H9 (cell line): ENCODE measurements at regions not wholly inside any gene's neighbourhood (a gene's known extent, or its start where the extent isn't known, plus 50 kb on each side); places are given as distances from the start of the nearest gene placed in this dataset.

Experiments used
- DNase-seq: peaks from one replicate; pipeline ENCODE4 v3.0.0-alpha.2; 2017
- H2AFZ ChIP-seq: one replicate; pipeline ENCODE4 v1.6.1; 2013; ENCODE audit warnings: mild to moderate bottlenecking, low read length, control low read depth, moderate library complexity
- H2AK5ac ChIP-seq: 2 replicates; pipeline ENCODE4 v1.6.1; 2013; ENCODE audit warnings: low read length, control low read depth, mixed read lengths; ENCODE audit not compliant: insufficient read length
- H2BK120ac ChIP-seq: one replicate; pipeline ENCODE4 v1.6.1; 2013; ENCODE audit warnings: low read depth, mild to moderate bottlenecking, low read length, control low read depth, inconsistent platforms; ENCODE audit not compliant: poor library complexity, severe bottlenecking
- H2BK12ac ChIP-seq: 2 replicates; pipeline ENCODE4 v1.6.1; 2013; ENCODE audit warnings: low read length, control low read depth, mixed read lengths, low read depth; ENCODE audit not compliant: insufficient read length
- H2BK15ac ChIP-seq: 2 replicates; pipeline ENCODE4 v1.6.1; 2013; ENCODE audit warnings: low read depth, low read length, control low read depth
- H2BK20ac ChIP-seq: one replicate; pipeline ENCODE4 v1.6.1; 2013; ENCODE audit warnings: low read depth, mild to moderate bottlenecking, low read length, control low read depth, inconsistent platforms; ENCODE audit not compliant: poor library complexity, severe bottlenecking
- H2BK5ac ChIP-seq: 2 replicates; pipeline ENCODE4 v1.6.1; 2013; ENCODE audit warnings: low read length, control low read depth, mixed read lengths; ENCODE audit not compliant: insufficient read length
- H3K14ac ChIP-seq: 2 replicates; pipeline ENCODE4 v1.6.1; 2013; ENCODE audit warnings: low read length, control low read depth; ENCODE audit not compliant: insufficient read depth
- H3K18ac ChIP-seq: 2 replicates; pipeline ENCODE4 v1.6.1; 2013; ENCODE audit warnings: low read depth, mild to moderate bottlenecking, mixed read lengths, low read length, control low read depth; ENCODE audit not compliant: insufficient read length
- H3K23ac ChIP-seq: 2 replicates; pipeline ENCODE4 v1.6.1; 2013; ENCODE audit warnings: low read length, control low read depth, mixed read lengths, low read depth; ENCODE audit not compliant: insufficient read length
- H3K23me2 ChIP-seq: 2 replicates; pipeline ENCODE4 v1.6.1; 2013; ENCODE audit warnings: low read depth, mild to moderate bottlenecking, mixed read lengths, low read length, control low read depth; ENCODE audit not compliant: insufficient read length, poor library complexity, severe bottlenecking
- H3K27ac ChIP-seq: 2 replicates; pipeline ENCODE4 v1.5.1; 2013; ENCODE audit warnings: low read length, control low read depth, mixed read lengths, low read depth; ENCODE audit not compliant: insufficient read length
- H3K27me3 ChIP-seq: 2 replicates; pipeline ENCODE4 v1.6.1; 2013; ENCODE audit warnings: low read length, control low read depth, inconsistent platforms; ENCODE audit not compliant: insufficient read depth
- H3K4ac ChIP-seq: 2 replicates; pipeline ENCODE4 v1.6.1; 2013; ENCODE audit warnings: low read depth, mild to moderate bottlenecking, control low read depth, inconsistent platforms, low read length, moderate library complexity
- H3K4me1 ChIP-seq: 2 replicates; pipeline ENCODE4 v1.6.1; 2013; ENCODE audit warnings: low read length, control low read depth, inconsistent platforms; ENCODE audit not compliant: insufficient read depth
- H3K4me2 ChIP-seq: 2 replicates; pipeline ENCODE4 v1.6.1; 2013; ENCODE audit warnings: low read length, control low read depth, mixed read lengths; ENCODE audit not compliant: insufficient read length, insufficient read depth
- H3K56ac ChIP-seq: 2 replicates; pipeline ENCODE4 v1.6.1; 2013; ENCODE audit warnings: low read depth, mild to moderate bottlenecking, mixed read lengths, low read length, control low read depth; ENCODE audit not compliant: insufficient read length
- H3K79me1 ChIP-seq: 2 replicates; pipeline ENCODE4 v1.6.1; 2013; ENCODE audit warnings: low read depth, mild to moderate bottlenecking, moderate library complexity, low read length, control low read depth, inconsistent platforms; ENCODE audit not compliant: insufficient read depth, poor library complexity, severe bottlenecking
- H3K79me2 ChIP-seq: 2 replicates; pipeline ENCODE4 v1.6.1; 2013; ENCODE audit warnings: low read length, control low read depth, inconsistent platforms; ENCODE audit not compliant: insufficient read depth
- H3K9ac ChIP-seq: 2 replicates; pipeline ENCODE4 v1.6.1; 2013; ENCODE audit warnings: low read length, control low read depth, mixed read lengths; ENCODE audit not compliant: insufficient read length; ENCODE audit errors: extremely low read depth
- H3K9me3 ChIP-seq: one replicate; pipeline ENCODE4 v1.6.1; 2013; ENCODE audit warnings: low read depth, low read length, inconsistent platforms; ENCODE audit not compliant: control insufficient read depth
- H3T11ph ChIP-seq: one replicate; pipeline ENCODE4 v1.6.1; 2013; ENCODE audit warnings: mild to moderate bottlenecking, low read length, control low read depth, inconsistent platforms
- H4K20me1 ChIP-seq: one replicate; pipeline ENCODE4 v1.6.1; 2013; ENCODE audit not compliant: control insufficient read depth, insufficient read length, insufficient read depth
- H4K5ac ChIP-seq: 2 replicates; pipeline ENCODE4 v1.6.1; 2013; ENCODE audit warnings: low read depth, mild to moderate bottlenecking, mixed read lengths, low read length, control low read depth; ENCODE audit not compliant: insufficient read length
- H4K8ac ChIP-seq: replicated peaks from 2 replicates; pipeline ENCODE4 v1.6.1; 2013; ENCODE audit warnings: low read length, control low read depth, mixed read lengths, low read depth; ENCODE audit not compliant: insufficient read length
- H4K91ac ChIP-seq: 2 replicates; pipeline ENCODE4 v1.6.1; 2013; ENCODE audit warnings: low read depth, mild to moderate bottlenecking, moderate library complexity, mixed read lengths, low read length, control low read depth; ENCODE audit not compliant: insufficient read length
- H3K27ac Mint-ChIP-seq, 3 experiments: 2 replicates in 2 of 3; 3 replicates in 1 of 3; pipeline ENCODE4 v1.8.0; 2020 to 2021; ENCODE audit warnings: mixed read lengths in 3 of 3, mild to moderate bottlenecking in 1 of 3, moderate library complexity in 1 of 3
- H3K27me3 Mint-ChIP-seq: 2 replicates; pipeline ENCODE4 v1.8.0; 2021; ENCODE audit warnings: low read depth, mild to moderate bottlenecking, moderate library complexity, mixed read lengths
- H3K36me3 Mint-ChIP-seq, 3 experiments: 2 replicates in 2 of 3; 3 replicates in 1 of 3; pipeline ENCODE4 v1.8.0; 2020 to 2021; ENCODE audit warnings: low read depth in 3 of 3, mixed read lengths in 3 of 3; ENCODE audit not compliant: insufficient read depth in 1 of 3
- H3K4me1 Mint-ChIP-seq, 2 experiments: 2 replicates each; pipeline ENCODE4 v1.8.0; 2020; ENCODE audit warnings: mixed read lengths in 2 of 2
- H3K4me3 Mint-ChIP-seq, 2 experiments: 2 replicates in 1 of 2; 3 replicates in 1 of 2; pipeline ENCODE4 v1.8.0; 2020 to 2021; ENCODE audit warnings: mild to moderate bottlenecking in 2 of 2, mixed read lengths in 2 of 2, moderate library complexity in 1 of 2
- H3K9me3 Mint-ChIP-seq, 2 experiments: 2 replicates in 1 of 2; 3 replicates in 1 of 2; pipeline ENCODE4 v1.8.0; 2020; ENCODE audit warnings: mild to moderate bottlenecking in 2 of 2, mixed read lengths in 2 of 2, moderate library complexity in 1 of 2
- WGBS: extraction: QIAGEN DNeasy Blood & Tissue Kit; methylation state at CpG from one replicate; pipeline ENCODE4 v1.1.7; 2013; ENCODE audit warnings: missing lambda C conversion rate, low lambda C conversion rate, mixed read lengths; ENCODE audit not compliant: insufficient read length; ENCODE audit errors: extremely low coverage; 5-methylcytosine and 5-hydroxymethylcytosine counted together
- TF ChIP-seq, protein P1 (sequence below): fragments of 200-600 bp; sonication (generic); conservative IDR thresholded peaks from 3 replicates; pipeline ENCODE4 v1.8.0; 2021; ENCODE audit warnings: antibody characterized with exemption, mild to moderate bottlenecking

DNA sequence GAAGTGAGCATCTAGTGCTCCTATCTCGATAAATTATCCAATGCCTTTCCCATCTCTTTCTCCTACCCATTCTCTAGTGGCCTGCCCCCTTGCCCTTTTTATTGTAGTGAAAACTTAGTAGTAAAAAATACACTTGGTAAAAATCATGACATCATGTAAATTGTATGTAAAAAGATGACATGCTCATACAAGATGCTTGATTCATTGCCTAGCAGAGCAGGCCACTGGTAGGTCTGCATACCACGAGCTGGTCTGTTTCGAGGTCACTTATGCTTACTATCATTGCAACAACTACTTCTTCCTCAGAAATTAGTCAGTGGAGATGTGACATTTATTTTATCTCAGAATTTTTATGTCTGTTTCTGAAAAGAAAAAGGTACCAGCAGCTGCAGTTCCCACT lies 177.3 kb downstream of the C9orf152 start:
- Mint-ChIP-seq H3K4me1 (peaks cover 16 to 26% of the 10 kb centered on the region in 2 experiments), H3K9me3 (no peaks in the 10 kb centered on the region), H3K27me3 (no peaks in the 10 kb centered on the region), H3K27ac (no peak overlapping the region), H3K4me3 (no peak overlapping the region), H3K36me3 (no peaks in the 10 kb centered on the region)
- H3K14ac ChIP-seq = no peak overlapping the region
- no peak for DNase-seq
- no peak overlapping the region for H2AK5ac ChIP-seq
- no peak overlapping the region for H3K23ac ChIP-seq
- H3K4me2 ChIP-seq = no peak overlapping the region
- no peak overlapping the region for H3K4ac ChIP-seq
- H2BK12ac ChIP-seq = no peak overlapping the region
- H3K9me3 ChIP-seq = no peaks in the 10 kb centered on the region
- TF ChIP-seq, protein P1, sequence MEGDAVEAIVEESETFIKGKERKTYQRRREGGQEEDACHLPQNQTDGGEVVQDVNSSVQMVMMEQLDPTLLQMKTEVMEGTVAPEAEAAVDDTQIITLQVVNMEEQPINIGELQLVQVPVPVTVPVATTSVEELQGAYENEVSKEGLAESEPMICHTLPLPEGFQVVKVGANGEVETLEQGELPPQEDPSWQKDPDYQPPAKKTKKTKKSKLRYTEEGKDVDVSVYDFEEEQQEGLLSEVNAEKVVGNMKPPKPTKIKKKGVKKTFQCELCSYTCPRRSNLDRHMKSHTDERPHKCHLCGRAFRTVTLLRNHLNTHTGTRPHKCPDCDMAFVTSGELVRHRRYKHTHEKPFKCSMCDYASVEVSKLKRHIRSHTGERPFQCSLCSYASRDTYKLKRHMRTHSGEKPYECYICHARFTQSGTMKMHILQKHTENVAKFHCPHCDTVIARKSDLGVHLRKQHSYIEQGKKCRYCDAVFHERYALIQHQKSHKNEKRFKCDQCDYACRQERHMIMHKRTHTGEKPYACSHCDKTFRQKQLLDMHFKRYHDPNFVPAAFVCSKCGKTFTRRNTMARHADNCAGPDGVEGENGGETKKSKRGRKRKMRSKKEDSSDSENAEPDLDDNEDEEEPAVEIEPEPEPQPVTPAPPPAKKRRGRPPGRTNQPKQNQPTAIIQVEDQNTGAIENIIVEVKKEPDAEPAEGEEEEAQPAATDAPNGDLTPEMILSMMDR = no peak
- H2BK20ac ChIP-seq = no peak overlapping the region
- no peaks in the 10 kb centered on the region for H4K20me1 ChIP-seq
- H3K4me1 ChIP-seq = peaks cover 3% of the 10 kb centered on the region; the same call in 1 of the 2 replicates
- H3K18ac ChIP-seq = no peak overlapping the region
- no peak overlapping the region for H4K8ac ChIP-seq
- H3K79me1 ChIP-seq = no peaks in the 10 kb centered on the region
- no peak overlapping the region for H2BK15ac ChIP-seq
- no peak overlapping the region for H4K91ac ChIP-seq
- H4K5ac ChIP-seq = no peak overlapping the region
- no peaks in the 10 kb centered on the region for H3K79me2 ChIP-seq
- H3K23me2 ChIP-seq = no peaks in the 10 kb centered on the region
- H3T11ph ChIP-seq = no peak overlapping the region
- H3K56ac ChIP-seq = no peak overlapping the region
- no peak overlapping the region for H2AFZ ChIP-seq
- no peaks in the 10 kb centered on the region for H3K27me3 ChIP-seq
- no peak overlapping the region for H3K9ac ChIP-seq
- no peak overlapping the region for H2BK120ac ChIP-seq
- WGBS = no CpG with 5 or more reads among the region's 3 CpGs
- H2BK5ac ChIP-seq = no peak overlapping the region
- no peak overlapping the region for H3K27ac ChIP-seq
